ENCODE measurements at regions not wholly inside any gene's neighbourhood (a gene's known extent, or its start where the extent isn't known, plus 50 kb on each side); places are given as distances from the start of the nearest gene placed in this dataset.

DNA sequence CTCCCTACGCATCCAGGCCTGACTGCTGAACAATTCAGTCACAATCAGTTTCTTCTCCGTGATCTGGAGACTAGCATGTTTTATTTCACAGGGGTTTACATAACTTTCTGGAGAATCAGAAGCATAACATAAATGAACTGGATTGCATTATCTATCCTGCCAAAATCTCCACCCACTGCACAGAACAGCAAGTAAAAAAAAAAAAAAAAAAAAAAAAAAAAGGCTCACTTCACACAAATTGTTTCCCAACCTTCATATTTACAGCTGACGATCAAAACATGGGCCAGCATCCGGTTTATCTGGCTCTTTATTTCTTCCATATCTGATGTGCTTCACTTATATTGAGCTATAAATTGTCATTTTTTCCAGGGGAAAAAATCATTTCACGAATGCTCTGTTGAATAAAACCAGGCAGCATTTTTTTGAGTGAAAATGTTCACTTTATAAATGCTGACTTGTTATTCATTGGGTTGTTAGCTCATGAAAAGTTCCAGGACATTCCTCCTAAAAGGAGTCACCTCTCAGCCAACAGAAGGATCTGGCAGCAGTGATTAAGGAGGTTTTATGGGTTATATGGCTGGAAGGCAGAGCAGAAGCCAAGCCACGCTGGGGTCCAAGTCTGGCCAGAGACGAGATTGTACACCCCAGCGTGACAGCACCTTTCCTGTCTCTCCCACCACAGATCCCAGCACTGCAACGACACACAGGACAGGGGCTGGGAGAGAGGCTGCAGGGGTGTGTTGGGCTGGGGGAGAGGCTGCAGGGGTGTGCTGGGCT lies 51.2 kb upstream of the GLI2 start:
- TF ChIP-seq, protein P1, sequence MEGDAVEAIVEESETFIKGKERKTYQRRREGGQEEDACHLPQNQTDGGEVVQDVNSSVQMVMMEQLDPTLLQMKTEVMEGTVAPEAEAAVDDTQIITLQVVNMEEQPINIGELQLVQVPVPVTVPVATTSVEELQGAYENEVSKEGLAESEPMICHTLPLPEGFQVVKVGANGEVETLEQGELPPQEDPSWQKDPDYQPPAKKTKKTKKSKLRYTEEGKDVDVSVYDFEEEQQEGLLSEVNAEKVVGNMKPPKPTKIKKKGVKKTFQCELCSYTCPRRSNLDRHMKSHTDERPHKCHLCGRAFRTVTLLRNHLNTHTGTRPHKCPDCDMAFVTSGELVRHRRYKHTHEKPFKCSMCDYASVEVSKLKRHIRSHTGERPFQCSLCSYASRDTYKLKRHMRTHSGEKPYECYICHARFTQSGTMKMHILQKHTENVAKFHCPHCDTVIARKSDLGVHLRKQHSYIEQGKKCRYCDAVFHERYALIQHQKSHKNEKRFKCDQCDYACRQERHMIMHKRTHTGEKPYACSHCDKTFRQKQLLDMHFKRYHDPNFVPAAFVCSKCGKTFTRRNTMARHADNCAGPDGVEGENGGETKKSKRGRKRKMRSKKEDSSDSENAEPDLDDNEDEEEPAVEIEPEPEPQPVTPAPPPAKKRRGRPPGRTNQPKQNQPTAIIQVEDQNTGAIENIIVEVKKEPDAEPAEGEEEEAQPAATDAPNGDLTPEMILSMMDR (IDR thresholded peaks at IDR 0.05) = no peak

DNA sequence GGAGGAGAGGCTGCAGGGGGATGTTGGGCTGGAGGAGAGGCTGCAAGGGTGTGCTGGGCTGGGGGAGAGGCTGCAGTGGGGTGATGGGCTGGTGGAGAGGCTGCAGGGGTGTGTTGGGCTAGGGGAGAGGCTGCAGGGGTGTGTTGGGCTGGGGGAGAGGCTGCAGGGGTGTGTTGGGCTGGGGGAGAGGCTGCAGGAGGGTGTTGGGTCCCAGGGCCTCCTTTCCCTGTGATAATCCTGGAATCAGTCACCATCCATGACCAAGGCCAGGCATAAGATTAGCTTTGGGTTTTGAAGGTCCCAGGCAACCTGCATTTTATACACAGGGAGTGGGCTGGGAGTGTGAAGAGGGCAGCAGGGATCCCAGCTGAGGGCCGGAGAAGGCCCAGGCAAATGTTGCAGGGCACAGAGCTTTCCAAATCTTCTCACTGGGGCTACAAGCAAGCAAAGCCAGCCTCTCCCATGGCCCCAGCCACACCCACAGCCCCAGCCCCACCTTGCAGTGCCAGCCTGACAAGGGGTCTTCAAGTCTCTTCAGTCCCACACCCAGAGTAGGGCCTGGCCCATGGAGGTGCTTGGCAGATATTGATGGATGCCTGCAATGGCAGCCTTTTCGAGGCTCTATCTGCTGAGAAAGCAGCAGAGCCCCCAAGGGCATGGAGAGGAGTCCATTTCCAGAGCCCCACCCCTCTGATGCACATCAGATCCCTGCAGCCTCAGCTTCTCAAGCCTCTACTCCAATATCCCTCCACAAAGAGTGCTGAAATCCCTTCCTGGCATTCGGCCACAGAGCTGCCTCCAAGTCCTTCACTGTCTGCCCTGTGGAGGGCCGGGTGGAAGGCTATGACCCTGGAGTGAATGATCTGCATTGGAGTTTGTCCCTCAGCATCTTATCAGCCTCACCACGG lies 50.3 kb upstream of the GLI2 start:
- no peak overlapping the region for H3K4me3 Mint-ChIP-seq
- intact Hi-C loops (cut with DNase I, micrococcal nuclease) = loop anchor here in 1 of 2 experiments (10.0 kb wide), 1 partner anchor 1801 kb away; no protein-coding TSS in a partner anchor
- H3K4me1 Mint-ChIP-seq (ENCODE audit: low read depth) = no peaks in the 10 kb centered on the region

More for the DNA sequence above, 51.2 kb upstream of the GLI2 start:
- no peaks in the 10 kb centered on the region for H3K36me3 ChIP-seq (ENCODE audit: insufficient read depth, low read length)
- intact Hi-C loops (cut with DNase I, micrococcal nuclease) = loop anchor here (5.0 to 10.0 kb wide), 3 partner anchors 337 to 1800 kb away; partner anchors contain the start of gene INHBB (in 1 of the 2)
- peaks cover 0 to 4% of the 10 kb centered on the region in 2 experiments for H3K9me3 ChIP-seq (ENCODE audit: control insufficient read depth in 1 of 2, insufficient read depth in 1 of 2, low read length in 2 of 2)
- POLR2A ChIA-PET = no interaction called here
- H3K4me3 ChIP-seq (ENCODE audit: low read length) = no peak overlapping the region
- Mint-ChIP-seq H3K4me1 (ENCODE audit: low read depth) (no peaks in the 10 kb centered on the region), H3K9me3 (no peaks in the 10 kb centered on the region), H3K36me3 (ENCODE audit: low read depth) (no peaks in the 10 kb centered on the region), H3K27ac (no peak overlapping the region), H3K27me3 (peaks cover 42% of the 10 kb centered on the region), H3K4me3 (no peak overlapping the region)
- peaks cover 0 to 5% of the 10 kb centered on the region in 2 experiments for H3K27me3 ChIP-seq (ENCODE audit: control insufficient read depth in 1 of 2, insufficient read depth in 2 of 2, low read length in 2 of 2)
- ATAC-seq (ENCODE audit: poor library complexity) (no peak), DNase-seq (no peak)
- H3K27ac ChIP-seq (ENCODE audit: low read depth in 1 of 2, low read length in 2 of 2) = no peak overlapping the region
- H3K4me1 ChIP-seq (ENCODE audit: insufficient read depth, low read length) = peaks cover 5% of the 10 kb centered on the region
- CTCF ChIA-PET = interaction anchor here (0.6 kb wide), 1 partner anchor 221 kb away, joined by 4 read pairs; no protein-coding TSS in a partner anchor

More for the DNA sequence above, 50.3 kb upstream of the GLI2 start:
- Mint-ChIP-seq H3K27ac (no peak overlapping the region), H3K9me3 (no peaks in the 10 kb centered on the region), H3K36me3 (ENCODE audit: low read depth) (no peaks in the 10 kb centered on the region), H3K27me3 (peaks cover 45% of the 10 kb centered on the region)
- ChIA-PET CTCF (no interaction called here), POLR2A (no interaction called here)
- Histone ChIP-seq H3K27ac (ENCODE audit: low read depth in 1 of 2, low read length in 2 of 2) (no peak overlapping the region), H3K4me1 (ENCODE audit: insufficient read depth, low read length) (peaks cover under 1% of the 10 kb centered on the region), H3K36me3 (ENCODE audit: insufficient read depth, low read length) (no peaks in the 10 kb centered on the region), H3K9me3 (ENCODE audit: control insufficient read depth in 1 of 2, insufficient read depth in 1 of 2, low read length in 2 of 2) (peaks cover 0 to 4% of the 10 kb centered on the region in 2 experiments), H3K27me3 (ENCODE audit: control insufficient read depth in 1 of 2, insufficient read depth in 2 of 2, low read length in 2 of 2) (peaks cover 0 to 3% of the 10 kb centered on the region in 2 experiments), H3K4me3 (ENCODE audit: low read length) (no peak overlapping the region)
- DNase-seq = no peak
- TF ChIP-seq, protein P1 (IDR thresholded peaks at IDR 0.05) = no peak
- ATAC-seq (ENCODE audit: poor library complexity) = no peak
